22Rv1 (cell line): ENCODE measurements at regions not wholly inside any gene's neighbourhood (a gene's known extent, or its start where the extent isn't known, plus 50 kb on each side); places are given as distances from the start of the nearest gene placed in this dataset.

Source experiments
- H3K27ac ChIP-seq: fragments of 450-650 bp; 2 replicates; pipeline ENCODE4 v1.5.1; 2017
- ZFX ChIP-seq: fragments of 450-650 bp; IDR thresholded peaks from 2 replicates; pipeline ENCODE4 v1.6.1; 2017; ENCODE audit warnings: antibody characterized with exemption, borderline replicate concordance
- TF ChIP-seq, protein P1 (sequence below): fragments of 450-650 bp; IDR thresholded peaks from 2 replicates; pipeline ENCODE4 v1.5.1; 2017; ENCODE audit warnings: mild to moderate bottlenecking

DNA sequence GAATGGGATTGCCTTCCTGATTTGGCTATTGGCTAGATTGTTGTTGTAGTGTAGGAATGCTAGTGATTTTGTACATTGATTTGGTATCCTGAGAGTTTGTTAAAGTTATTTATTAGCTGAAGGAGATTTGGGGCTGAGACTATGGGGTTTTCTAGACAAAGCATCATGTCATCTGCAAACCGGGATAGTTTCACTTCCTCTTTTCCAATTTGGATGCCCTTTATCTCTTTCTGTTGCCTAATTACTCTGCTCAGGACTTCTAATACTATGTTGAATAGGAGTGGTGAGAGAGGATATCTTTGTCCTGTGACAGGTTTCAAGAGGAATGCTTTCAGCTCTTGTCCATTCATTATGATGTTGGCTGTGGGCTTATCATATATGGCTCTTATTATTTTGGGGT lies 265.7 kb upstream of the MGAT4C start:
- TF ChIP-seq ZFX: no peak
- TF ChIP-seq, protein P1, sequence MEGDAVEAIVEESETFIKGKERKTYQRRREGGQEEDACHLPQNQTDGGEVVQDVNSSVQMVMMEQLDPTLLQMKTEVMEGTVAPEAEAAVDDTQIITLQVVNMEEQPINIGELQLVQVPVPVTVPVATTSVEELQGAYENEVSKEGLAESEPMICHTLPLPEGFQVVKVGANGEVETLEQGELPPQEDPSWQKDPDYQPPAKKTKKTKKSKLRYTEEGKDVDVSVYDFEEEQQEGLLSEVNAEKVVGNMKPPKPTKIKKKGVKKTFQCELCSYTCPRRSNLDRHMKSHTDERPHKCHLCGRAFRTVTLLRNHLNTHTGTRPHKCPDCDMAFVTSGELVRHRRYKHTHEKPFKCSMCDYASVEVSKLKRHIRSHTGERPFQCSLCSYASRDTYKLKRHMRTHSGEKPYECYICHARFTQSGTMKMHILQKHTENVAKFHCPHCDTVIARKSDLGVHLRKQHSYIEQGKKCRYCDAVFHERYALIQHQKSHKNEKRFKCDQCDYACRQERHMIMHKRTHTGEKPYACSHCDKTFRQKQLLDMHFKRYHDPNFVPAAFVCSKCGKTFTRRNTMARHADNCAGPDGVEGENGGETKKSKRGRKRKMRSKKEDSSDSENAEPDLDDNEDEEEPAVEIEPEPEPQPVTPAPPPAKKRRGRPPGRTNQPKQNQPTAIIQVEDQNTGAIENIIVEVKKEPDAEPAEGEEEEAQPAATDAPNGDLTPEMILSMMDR: no peak
- H3K27ac ChIP-seq: no peak overlapping the region

DNA sequence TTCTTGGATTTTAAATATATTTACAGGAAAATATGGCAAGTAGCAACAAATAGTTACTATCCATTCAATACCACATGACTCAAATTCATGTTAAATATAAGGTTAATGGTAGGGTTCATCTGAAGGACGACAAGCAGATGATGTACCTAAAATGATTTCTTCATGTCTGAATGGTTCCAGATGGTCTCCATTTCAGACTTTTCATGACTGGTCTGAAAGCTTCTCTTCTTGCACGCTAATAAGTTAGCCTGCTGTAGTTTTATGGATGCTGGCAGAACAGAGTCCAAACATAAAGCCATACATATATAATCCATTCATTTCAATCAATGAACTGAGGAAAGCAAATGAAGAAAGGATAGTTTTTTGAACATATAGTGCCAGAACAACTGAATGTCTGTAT lies 257.0 kb upstream of the MGAT4C start:
- no peak overlapping the region for H3K27ac ChIP-seq
- TF ChIP-seq, protein P1: no peak
- no peak for TF ChIP-seq ZFX

DNA sequence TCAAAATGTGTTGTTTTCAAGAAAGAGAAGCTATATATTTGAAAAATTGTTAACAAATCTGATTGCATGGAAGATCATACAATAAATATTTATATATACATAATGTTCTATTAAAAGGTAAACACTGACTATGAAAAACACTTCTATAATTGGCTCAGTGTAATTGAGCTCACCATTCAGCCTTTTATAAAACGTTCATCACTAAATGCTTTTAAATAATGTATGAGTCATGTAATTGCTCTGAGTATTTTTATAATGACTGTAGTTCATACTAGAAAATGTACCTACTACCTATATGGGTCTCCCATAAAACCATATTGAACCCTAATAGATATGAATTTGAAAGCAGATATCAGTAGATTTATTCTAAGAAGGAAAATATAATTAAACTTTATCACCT lies 240.4 kb upstream of the MGAT4C start:
- TF ChIP-seq, protein P1: no peak
- TF ChIP-seq ZFX: no peak
- H3K27ac ChIP-seq: peak overlapping the region; percentile 10; the same call in 1 of the 2 replicates

DNA sequence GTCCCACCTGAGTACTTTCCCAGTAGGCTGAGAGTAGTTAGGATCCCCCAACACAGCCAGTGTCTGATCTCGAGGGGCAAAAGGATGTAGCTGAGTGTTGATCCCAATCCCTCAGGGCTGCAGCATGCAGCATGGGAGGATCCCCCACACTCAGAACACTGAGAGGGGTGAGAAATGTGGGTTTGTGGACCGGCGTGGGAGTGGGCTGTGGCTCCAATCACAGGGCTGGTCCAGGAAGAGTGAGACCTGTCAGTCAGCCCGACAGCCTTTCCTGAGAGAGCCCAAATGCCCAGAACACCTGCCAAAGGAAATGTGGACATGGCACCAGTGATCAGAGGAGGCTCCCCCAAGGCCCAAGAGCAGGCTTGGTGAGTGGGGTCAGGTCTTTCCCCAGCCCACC lies 228.3 kb upstream of the MGAT4C start:
- H3K27ac ChIP-seq: peak overlapping the region; percentile 54
- TF ChIP-seq, protein P1: no peak
- no peak for TF ChIP-seq ZFX

DNA sequence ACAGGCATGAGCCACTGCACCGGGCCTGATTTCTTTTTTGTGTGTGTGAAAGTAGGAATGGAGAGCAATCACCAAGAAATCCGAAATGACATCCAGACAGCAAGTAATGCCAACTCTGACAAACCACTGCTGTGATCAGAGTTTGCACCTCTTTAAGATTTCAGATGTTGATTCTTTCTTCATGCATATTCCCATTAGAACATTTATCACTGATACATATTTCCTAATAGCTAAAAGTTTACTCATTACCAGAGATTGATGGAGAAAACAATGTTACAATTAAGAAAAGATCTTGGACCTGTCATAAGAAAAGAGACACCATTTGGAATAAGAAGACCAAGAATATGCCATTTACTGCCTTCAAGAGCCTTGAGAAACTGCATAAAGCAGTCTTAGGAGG lies 217.0 kb upstream of the MGAT4C start:
- TF ChIP-seq ZFX: no peak
- TF ChIP-seq, protein P1: no peak
- no peak overlapping the region for H3K27ac ChIP-seq

DNA sequence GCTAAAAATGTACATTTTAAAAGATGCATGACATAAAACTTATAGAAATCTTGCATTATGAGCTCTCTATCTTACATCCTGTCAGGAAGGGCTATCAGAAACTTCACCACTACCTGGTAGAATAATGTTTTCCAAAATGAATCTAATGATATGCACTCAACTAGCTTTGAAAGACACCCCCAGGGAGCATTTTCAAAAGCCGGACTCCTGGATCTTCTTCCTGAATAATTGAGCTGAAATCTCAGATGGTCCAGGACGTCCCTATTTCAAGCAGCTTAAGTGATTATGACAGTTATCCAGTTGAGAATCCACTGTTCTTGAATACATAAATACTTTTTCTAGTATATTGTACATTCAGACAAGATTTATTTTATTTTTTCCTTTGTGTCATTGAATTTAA lies 200.6 kb upstream of the MGAT4C start:
- TF ChIP-seq ZFX: no peak
- TF ChIP-seq, protein P1: no peak
- peak overlapping the region; percentile 42 for H3K27ac ChIP-seq

DNA sequence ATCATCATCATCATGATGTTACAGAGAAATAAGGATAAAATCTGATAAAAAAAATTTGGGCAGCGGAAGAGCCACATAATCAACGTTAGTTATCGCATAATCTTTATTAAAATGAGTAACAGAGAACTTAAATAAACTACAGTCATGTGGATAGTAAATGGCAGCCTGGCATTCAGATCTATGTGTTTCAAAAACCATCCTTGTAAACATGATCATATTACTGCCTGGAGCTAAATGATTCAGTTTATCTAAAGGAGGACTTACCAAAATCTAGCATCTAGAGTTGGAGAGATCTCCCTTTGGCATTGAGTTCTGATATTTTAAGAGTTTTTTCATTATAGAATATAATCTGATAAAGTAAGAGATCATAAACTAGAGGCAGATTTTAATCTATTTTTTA lies 200.1 kb upstream of the MGAT4C start:
- TF ChIP-seq ZFX: no peak
- TF ChIP-seq, protein P1: no peak

More for the DNA sequence above, 200.1 kb upstream of the MGAT4C start:
- peak overlapping the region; percentile 42 for H3K27ac ChIP-seq
